LNCaP clone FGC (cell line): ENCODE measurements at regions not wholly inside any gene's neighbourhood (a gene's known extent, or its start where the extent isn't known, plus 50 kb on each side); places are given as distances from the start of the nearest gene placed in this dataset.

ENCODE experiments used
- DNase-seq: peaks from one replicate; pipeline ENCODE4 v3.0.0-alpha.2; 2011; ENCODE audit warnings: low read depth
- H3K4me3 ChIP-seq: 2 replicates; pipeline ENCODE4 v1.5.1; 2011; ENCODE audit warnings: mild to moderate bottlenecking, low read depth, low read length, control low read depth
- TF ChIP-seq, protein P1 (sequence below): IDR thresholded peaks from 2 replicates; pipeline ENCODE4 v1.5.1; 2012; ENCODE audit warnings: mild to moderate bottlenecking; ENCODE audit not compliant: control insufficient read depth, insufficient read depth; ENCODE audit errors: extremely low read depth

DNA sequence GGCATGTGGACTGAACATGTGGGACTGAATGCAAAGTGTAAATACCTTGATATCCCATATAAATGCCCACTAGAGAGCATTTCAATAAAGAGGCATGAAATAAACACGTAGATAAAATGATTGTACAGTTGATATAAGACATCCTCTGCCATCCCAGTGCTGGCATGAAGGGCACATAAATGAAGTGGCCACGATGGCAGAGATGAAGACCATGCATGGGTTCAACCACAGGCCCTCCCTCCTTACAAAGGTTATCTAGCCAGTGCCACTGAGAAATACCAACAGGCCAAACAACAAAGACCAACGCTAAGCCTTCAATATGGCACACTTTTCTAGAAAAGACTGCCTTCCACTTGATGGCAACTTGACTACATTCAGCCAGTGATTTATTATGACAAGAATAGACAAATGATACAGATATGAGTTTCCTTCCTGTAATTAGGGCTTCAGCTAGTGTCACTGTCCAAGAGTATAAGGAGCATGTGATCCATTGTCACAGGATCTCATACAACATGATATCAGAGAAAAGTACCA lies 493.9 kb upstream of the MAP2 start:
- TF ChIP-seq, protein P1, sequence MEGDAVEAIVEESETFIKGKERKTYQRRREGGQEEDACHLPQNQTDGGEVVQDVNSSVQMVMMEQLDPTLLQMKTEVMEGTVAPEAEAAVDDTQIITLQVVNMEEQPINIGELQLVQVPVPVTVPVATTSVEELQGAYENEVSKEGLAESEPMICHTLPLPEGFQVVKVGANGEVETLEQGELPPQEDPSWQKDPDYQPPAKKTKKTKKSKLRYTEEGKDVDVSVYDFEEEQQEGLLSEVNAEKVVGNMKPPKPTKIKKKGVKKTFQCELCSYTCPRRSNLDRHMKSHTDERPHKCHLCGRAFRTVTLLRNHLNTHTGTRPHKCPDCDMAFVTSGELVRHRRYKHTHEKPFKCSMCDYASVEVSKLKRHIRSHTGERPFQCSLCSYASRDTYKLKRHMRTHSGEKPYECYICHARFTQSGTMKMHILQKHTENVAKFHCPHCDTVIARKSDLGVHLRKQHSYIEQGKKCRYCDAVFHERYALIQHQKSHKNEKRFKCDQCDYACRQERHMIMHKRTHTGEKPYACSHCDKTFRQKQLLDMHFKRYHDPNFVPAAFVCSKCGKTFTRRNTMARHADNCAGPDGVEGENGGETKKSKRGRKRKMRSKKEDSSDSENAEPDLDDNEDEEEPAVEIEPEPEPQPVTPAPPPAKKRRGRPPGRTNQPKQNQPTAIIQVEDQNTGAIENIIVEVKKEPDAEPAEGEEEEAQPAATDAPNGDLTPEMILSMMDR: no peak
- no peak for DNase-seq
- no peak overlapping the region for H3K4me3 ChIP-seq

DNA sequence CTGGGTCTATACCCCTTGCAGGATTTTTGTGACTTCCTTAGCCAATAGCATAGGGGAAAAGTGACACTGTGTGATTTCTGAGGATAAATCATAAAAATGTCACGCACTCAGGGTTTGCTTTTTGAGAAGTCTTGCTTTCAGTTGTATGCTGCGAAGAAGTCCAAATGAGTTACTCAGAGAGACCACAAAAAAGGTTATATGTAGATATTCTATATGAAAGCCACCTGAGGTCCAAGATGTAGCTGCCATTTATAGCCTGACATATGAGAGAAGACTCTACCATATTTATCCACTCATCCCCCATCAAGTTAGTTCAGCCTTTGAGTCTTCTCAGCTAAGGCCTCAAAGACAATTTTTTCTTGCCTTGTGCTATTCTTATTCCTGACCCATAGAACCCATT lies 488.3 kb upstream of the MAP2 start:
- DNase-seq: no peak
- TF ChIP-seq, protein P1: no peak
- H3K4me3 ChIP-seq: no peak overlapping the region

DNA sequence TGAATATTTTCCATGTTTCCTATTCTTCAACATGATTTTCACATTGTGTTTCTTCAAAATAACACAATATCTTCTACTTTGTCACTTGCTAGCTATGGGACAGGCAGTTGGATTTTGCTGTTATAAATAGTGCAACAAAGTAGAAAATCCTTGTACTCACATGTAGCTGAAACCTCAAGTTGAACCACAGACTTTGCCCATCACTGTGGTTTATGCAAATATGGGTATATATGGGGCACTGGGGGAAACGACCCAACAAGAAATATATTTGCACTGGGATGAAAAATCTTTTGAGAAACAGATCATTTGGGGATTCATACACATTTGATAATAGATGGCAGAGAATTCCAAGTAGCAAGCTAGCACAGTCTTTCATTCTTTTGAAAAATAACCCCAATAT lies 486.3 kb upstream of the MAP2 start:
- no peak overlapping the region for H3K4me3 ChIP-seq
- no peak for DNase-seq
- TF ChIP-seq, protein P1: no peak

DNA sequence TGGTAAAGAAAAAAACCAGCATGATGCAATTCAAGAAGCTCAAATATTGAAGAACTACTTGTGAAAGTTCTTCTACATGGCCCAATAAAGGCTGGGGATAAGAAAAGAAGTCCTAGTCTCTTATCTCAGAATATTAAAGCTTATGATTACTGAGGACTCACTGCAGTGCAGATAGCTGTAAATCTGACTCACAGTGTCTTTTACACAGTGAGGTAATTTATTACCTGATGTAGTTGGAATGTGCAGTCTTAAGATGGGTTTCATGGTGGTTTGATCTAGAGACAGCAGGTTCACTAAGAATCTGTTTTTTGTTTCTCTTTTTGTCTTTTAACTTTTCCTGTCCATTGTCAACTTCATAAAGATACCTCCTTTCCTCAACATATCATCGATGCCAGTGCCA lies 484.0 kb upstream of the MAP2 start:
- TF ChIP-seq, protein P1: no peak
- no peak overlapping the region for H3K4me3 ChIP-seq
- DNase-seq: no peak

DNA sequence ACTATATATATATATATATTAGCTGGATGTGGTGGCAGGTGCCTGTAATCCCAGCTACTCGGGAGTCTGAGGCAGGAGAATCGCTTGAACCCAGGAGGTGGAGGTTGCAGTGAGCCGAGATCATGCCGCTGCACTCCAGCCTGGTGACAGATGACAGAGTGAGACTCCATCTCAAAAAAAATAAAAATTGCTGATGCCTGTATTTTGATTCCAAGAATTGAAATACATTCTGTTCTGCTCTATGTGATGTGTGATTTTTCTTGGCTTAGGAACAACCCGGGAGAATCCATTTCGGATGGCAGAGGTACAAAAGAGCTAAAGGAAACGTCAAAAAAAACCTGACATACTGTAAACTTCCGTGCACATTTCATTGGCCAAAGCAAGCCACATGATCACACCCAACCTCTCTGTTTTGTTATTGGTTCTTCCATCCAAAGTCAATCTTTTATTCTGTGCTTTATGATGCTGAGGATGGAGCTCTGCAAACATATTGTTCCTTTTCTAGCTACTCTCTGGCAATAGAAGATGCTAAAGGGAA lies 478.1 kb upstream of the MAP2 start:
- no peak overlapping the region for H3K4me3 ChIP-seq
- no peak for DNase-seq
- TF ChIP-seq, protein P1: no peak

DNA sequence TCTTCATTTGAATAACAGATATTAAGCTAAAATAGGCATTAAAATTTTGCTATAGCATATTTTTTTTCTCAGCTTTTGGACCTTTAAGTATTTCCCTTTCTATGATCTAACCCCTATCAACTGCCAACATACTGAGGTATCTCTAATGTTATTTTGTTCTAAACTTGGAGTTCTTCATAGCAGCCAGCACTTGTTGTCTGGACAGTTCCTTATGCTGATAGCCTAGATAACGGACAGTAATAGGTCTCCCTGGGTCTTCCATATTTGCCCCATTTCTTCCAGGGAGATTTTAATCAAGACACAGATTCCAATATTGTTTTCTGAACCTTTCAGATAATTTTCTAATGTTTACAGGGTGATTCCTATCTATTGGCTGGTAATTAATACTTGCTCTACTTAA lies 475.8 kb upstream of the MAP2 start:
- DNase-seq: no peak
- TF ChIP-seq, protein P1: no peak
- no peak overlapping the region for H3K4me3 ChIP-seq

DNA sequence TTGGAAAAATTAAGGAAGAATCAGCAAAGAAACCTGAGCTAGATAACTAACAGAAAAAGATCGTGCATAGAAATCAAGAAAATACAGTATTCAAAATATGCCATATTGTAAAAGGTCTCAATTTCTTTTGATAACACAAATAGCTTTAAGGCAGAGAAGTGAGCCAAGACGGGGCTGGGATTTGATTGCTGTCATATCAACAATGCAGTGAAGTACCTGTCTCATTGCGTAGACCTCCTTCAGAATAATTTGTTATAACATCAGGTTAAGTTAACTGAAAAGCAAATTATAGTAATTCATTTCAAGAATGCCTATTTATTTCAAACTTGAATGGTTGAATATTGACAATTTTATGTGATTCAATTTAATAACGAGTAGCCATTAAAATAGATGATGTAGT lies 453.8 kb upstream of the MAP2 start:
- no peak overlapping the region for H3K4me3 ChIP-seq
- TF ChIP-seq, protein P1: no peak
- no peak for DNase-seq
